RWPE1 (cell line): ENCODE measurements at regions not wholly inside any gene's neighbourhood (a gene's known extent, or its start where the extent isn't known, plus 50 kb on each side); places are given as distances from the start of the nearest gene placed in this dataset.
"Not testable (repeated sequence)": the region's sequence is repeated elsewhere in the genome, so short reads cannot be mapped to it uniquely, and the experiment has no call there.

Experiments used
- CTCF ChIA-PET: fragments of 350-600 bp; sonication (Branson Sonifier 250); formaldehyde crosslinking; extraction: SDS; loops from one replicate; lab custom pipeline; 2021; lab: Yijun Ruan, JAX
- POLR2A ChIA-PET: fragments of 400-600 bp; formaldehyde crosslinking; extraction: SDS; loops from one replicate; lab custom pipeline; 2020; ENCODE audit warnings: antibody characterized with exemption; ENCODE audit not compliant: low non-redundant PET; lab: Yijun Ruan, JAX
- DNase-seq: peaks from one replicate; pipeline ENCODE4 v3.0.0; 2012; ENCODE audit warnings: low spot score
- H3K27ac ChIP-seq: fragments of 450-650 bp; 2 replicates; pipeline ENCODE4 v1.5.1; 2017
- TF ChIP-seq, protein P1 (sequence below): fragments of 450-650 bp; conservative IDR thresholded peaks from 2 replicates; pipeline ENCODE4 v1.5.1; 2017; ENCODE audit warnings: low read depth, mild to moderate bottlenecking

DNA sequence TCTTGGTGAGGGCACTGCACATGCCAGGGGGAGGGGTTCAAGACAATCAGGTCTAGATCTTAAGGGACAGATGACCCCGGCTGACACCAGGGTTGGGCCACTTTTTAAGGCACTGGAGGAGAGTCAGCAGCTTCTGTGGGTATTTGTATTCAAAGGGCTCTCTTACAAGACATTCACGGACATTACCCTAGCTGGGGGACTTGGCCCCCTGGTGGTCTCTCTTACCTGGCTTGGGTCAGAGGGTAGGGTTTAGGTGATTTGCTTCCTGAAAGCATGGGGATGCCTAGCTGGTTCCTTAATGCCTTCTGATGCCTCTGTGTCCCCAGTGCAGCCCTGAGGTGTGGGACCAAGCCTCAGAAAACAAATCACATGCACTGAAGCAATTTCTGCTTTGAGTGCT, 354.7 kb downstream of the CDC5L start:
- TF ChIP-seq, protein P1, sequence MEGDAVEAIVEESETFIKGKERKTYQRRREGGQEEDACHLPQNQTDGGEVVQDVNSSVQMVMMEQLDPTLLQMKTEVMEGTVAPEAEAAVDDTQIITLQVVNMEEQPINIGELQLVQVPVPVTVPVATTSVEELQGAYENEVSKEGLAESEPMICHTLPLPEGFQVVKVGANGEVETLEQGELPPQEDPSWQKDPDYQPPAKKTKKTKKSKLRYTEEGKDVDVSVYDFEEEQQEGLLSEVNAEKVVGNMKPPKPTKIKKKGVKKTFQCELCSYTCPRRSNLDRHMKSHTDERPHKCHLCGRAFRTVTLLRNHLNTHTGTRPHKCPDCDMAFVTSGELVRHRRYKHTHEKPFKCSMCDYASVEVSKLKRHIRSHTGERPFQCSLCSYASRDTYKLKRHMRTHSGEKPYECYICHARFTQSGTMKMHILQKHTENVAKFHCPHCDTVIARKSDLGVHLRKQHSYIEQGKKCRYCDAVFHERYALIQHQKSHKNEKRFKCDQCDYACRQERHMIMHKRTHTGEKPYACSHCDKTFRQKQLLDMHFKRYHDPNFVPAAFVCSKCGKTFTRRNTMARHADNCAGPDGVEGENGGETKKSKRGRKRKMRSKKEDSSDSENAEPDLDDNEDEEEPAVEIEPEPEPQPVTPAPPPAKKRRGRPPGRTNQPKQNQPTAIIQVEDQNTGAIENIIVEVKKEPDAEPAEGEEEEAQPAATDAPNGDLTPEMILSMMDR = no peak
- POLR2A ChIA-PET = no interaction called here
- no peak overlapping the region for H3K27ac ChIP-seq
- DNase-seq = no peak
- CTCF ChIA-PET = no interaction called here

DNA sequence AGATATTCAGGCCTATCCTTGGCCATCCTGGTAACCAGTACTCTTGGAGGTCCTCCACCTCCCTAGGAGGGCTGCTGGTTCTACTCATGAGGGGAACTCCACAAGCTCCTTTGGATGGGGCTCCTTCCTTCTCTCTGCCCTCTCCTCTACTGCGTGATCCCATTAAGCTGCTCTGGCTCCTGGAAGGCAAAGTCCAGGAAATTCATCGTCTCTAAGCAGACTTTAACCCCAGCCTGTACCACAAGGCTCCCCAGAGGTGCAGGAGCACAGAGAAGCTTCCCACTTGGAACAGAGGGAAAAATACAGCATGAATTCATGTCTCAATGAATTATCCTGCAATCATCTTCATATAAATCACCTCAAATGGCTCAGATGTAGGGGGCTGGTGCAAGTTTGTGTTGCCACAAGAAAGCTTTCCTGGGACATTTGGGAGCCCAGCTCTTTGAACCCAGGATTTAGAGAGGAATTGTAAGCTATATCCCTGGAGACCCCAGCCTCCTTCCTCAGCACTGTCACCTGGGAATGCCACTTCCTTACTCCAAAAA, 355.4 kb downstream of the CDC5L start:
- DNase-seq = no peak
- POLR2A ChIA-PET = no interaction called here
- no peak overlapping the region for H3K27ac ChIP-seq
- CTCF ChIA-PET = interaction anchor here (0.6 kb wide), 2 partner anchors 83 to 836 kb away, joined by 3 read pairs; no protein-coding TSS in a partner anchor
- TF ChIP-seq, protein P1 = no peak

DNA sequence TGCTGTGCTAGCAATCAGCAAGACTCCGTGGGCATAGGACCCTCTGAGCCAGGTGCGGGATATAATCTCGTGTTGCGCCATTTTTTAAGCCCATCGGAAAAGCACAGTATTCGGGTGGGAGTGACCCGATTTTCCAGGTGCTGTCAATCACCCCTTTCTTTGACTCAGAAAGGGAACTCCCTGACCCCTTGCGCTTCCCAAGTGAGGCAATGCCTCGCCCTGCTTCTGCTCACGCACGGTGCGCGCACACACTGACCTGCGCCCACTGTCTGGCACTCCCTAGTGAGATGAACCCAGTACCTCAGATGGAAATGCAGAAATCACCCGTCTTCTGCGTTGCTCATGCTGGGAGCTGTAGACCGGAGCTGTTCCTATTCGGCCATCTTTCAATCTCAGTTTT, 372.6 kb downstream of the CDC5L start:
- DNase-seq, CTCF ChIA-PET, POLR2A ChIA-PET, H3K27ac ChIP-seq: not testable (repeated sequence)

DNA sequence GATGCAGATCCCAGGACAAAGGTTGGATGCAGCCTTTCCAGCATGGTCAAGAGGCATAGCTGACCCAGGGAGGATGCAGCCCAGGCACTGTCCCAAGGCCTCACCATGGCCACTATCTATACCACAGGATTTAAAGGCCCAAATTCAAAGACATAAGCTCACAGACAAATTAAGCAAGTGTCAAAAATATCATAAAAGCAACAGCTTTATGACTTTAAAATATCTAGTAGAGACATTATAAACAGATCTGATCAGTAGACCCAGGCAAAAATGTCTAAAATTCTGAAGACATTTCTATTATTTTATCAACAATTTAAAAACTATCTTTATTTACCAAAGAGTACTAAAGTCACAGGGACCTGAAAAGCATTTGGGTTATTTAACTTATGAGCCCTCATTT, 373.5 kb downstream of the CDC5L start:
- POLR2A ChIA-PET = no interaction called here
- H3K27ac ChIP-seq = no peak overlapping the region
- TF ChIP-seq, protein P1 = no peak
- CTCF ChIA-PET = no interaction called here
- no peak for DNase-seq

DNA sequence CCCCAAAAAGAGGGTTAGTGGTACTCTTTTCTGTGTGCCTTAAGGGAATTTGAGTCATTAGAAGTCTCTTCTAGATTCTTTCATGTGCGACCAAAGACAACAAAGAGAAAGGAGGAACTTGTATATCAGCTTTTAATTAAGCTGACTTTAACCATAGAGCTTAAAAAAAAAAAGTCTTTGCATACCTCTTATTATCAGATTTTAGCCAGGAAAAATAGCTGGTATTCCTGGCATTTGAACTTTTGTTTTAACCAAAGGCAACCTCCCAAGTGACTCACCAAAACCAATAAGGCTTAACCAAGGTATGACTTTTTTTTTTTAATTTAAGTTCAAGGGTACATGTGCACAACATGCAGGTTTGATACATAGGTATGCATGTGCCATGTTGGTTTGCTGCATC, 375.0 kb downstream of the CDC5L start:
- TF ChIP-seq, protein P1 = no peak
- DNase-seq = no peak
- CTCF ChIA-PET = interaction anchor here (0.6 kb wide), 1 partner anchor 463 kb away, joined by 3 read pairs; no protein-coding TSS in a partner anchor
- POLR2A ChIA-PET = no interaction called here
- no peak overlapping the region for H3K27ac ChIP-seq

DNA sequence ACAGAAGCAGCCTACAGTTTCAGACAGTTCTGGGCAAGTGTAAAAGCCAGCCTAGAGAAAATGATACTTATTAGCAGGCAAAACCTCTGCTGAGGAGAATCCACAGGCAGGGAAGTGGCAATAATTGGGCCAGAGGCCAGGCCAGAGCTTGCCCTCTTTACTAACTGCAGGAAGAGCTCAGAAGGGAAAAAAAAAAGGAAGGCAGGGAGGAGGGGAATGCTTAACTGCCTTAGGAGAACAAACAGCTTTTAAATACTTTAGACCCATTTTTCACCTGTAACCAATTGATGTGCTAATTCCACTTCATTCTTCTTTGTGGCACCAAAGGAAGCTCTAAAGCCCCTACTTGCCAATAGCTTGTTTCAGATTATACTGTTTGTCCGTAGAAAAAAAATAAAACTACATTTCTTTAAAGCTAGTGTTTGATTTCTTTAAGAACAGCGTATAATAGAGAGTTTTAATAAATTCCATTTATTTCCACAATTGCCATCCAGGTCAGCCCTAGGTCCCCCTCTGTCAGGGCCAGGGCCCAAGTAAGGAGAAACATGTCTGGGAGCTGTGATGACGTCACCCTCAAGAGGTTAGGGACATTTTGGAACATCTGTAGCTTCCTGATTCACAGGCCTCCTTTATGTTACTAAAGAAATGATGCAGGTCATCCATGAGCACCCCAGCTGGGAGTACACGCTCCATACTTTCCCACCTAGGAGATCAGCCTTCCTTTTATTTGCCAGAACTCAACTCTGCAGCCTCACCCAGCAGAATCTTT, 384.3 kb downstream of the CDC5L start:
- CTCF ChIA-PET = interaction anchor here (0.5 kb wide), 1 partner anchor 166 kb away, joined by 3 read pairs; no protein-coding TSS in a partner anchor
- H3K27ac ChIP-seq = no peak overlapping the region
- POLR2A ChIA-PET = no interaction called here
- TF ChIP-seq, protein P1 = no peak
- no peak for DNase-seq

DNA sequence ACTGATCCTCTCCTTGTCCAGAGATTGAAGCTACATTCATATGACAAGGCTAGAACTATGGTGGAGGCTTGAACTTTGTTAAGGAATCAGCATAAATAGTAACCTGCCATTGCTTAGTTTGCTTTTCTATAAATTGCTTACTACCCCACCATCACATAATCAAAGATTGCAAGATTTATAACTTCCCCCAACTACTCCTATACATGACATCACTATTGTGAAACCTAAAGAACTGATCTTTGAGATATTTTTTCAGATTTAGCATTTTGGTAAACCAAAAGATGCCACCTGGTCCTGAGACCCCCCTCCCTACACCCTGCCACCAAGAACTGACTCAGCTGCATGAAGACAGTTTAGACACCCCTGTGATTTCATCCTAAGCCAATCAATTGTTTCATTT, 385.3 kb downstream of the CDC5L start:
- ChIA-PET CTCF (interaction anchor here (0.5 kb wide), 1 partner anchor 1095 kb away, joined by 4 read pairs; no protein-coding TSS in a partner anchor), POLR2A (no interaction called here)
- no peak overlapping the region for H3K27ac ChIP-seq
- TF ChIP-seq, protein P1 = no peak
- DNase-seq = no peak
